Kidney (tissue), 10 donors: ENCODE measurements at regions not wholly inside any gene's neighbourhood (a gene's known extent, or its start where the extent isn't known, plus 50 kb on each side); places are given as distances from the start of the nearest gene placed in this dataset.
"Not testable (repeated sequence)": the region's sequence is repeated elsewhere in the genome, so short reads cannot be mapped to it uniquely, and the experiment has no call there.

Experiments used
- DNase-seq, 5 donors: peaks; one replicate each; pipeline ENCODE4 v3.0.0-alpha.2; 2013 to 2020
- FAIRE-seq: peaks from 2 replicates; lab custom pipeline; 2012; peaks lifted over from hg19 to GRCh38; lab: Jason Lieb, UNC
- H3K27ac ChIP-seq, 2 donors: one replicate each; pipeline ENCODE4 v1.7.0; 2013; ENCODE audit warnings: low read depth in 2 of 2, low read length in 2 of 2, inconsistent platforms in 1 of 2
- H3K27me3 ChIP-seq: one replicate; pipeline ENCODE4 v1.7.1; 2013; ENCODE audit warnings: low read length, inconsistent platforms; ENCODE audit not compliant: control insufficient read depth, insufficient read depth
- H3K36me3 ChIP-seq, 3 donors: one replicate each; pipeline versions ENCODE4 v1.7.0 to v1.7.1; 2013; ENCODE audit warnings: low read length in 3 of 3, control low read depth in 1 of 3, inconsistent platforms in 1 of 3; ENCODE audit not compliant: insufficient read depth in 3 of 3, control insufficient read depth in 2 of 3
- H3K4me1 ChIP-seq, 3 donors: one replicate each; pipeline versions ENCODE4 v1.7.0 to v1.7.1; 2013; ENCODE audit warnings: low read length in 3 of 3, inconsistent platforms in 1 of 3, low read depth in 1 of 3; ENCODE audit not compliant: control insufficient read depth in 2 of 3, insufficient read depth in 2 of 3
- H3K4me3 ChIP-seq, 3 donors: one replicate each; pipeline versions ENCODE4 v1.7.0 to v1.8.1; 2013; ENCODE audit warnings: low read length in 3 of 3, control low read depth in 1 of 3, inconsistent platforms in 1 of 3
- H3K9ac ChIP-seq, 3 donors: one replicate each; pipeline versions ENCODE4 v1.7.0 to v1.7.1; 2013; ENCODE audit warnings: low read length in 3 of 3, control low read depth in 1 of 3, inconsistent platforms in 1 of 3
- H3K9me3 ChIP-seq, 3 donors: one replicate each; pipeline versions ENCODE4 v1.7.0 to v1.7.1; 2013; ENCODE audit warnings: low read length in 3 of 3, control low read depth in 1 of 3, inconsistent platforms in 1 of 3; ENCODE audit not compliant: control insufficient read depth in 2 of 3, insufficient read depth in 1 of 3
- intact Hi-C: fragments of 100-400 bp; cut with DNase I; formaldehyde crosslinking; loops from one replicate; pipeline ENCODE4 v1.11.1; 2022
- donor health status: control.
- donor health status: control.
- donor health status: DM: yes; HTN: yes; CAD: no.
- donor health status: Normal renal cell carcinoma (clear cell type).

- H3K4me1 ChIP-seq, H3K36me3 ChIP-seq, FAIRE-seq, H3K9ac ChIP-seq, H3K27me3 ChIP-seq, H3K27ac ChIP-seq, intact Hi-C loops, H3K4me3 ChIP-seq, DNase-seq, H3K9me3 ChIP-seq: not testable (repeated sequence)
These were observed 94.4 kb downstream of the NBPF8 start for GRCh38 chr1:120509258-120509657.

- FAIRE-seq, H3K27ac ChIP-seq, H3K4me1 ChIP-seq, H3K9ac ChIP-seq, H3K4me3 ChIP-seq, H3K27me3 ChIP-seq, H3K36me3 ChIP-seq, H3K9me3 ChIP-seq, DNase-seq, intact Hi-C loops: not testable (repeated sequence)
These were observed 98.3 kb downstream of the NBPF8 start for GRCh38 chr1:120513099-120513498.

GRCh38 chr1:120513531-120513930 lies 98.7 kb downstream of the NBPF8 start:
- FAIRE-seq, H3K4me3 ChIP-seq, H3K27ac ChIP-seq, H3K27me3 ChIP-seq, H3K9ac ChIP-seq, H3K4me1 ChIP-seq, H3K9me3 ChIP-seq, intact Hi-C loops, H3K36me3 ChIP-seq, DNase-seq: not testable (repeated sequence)

DNA sequence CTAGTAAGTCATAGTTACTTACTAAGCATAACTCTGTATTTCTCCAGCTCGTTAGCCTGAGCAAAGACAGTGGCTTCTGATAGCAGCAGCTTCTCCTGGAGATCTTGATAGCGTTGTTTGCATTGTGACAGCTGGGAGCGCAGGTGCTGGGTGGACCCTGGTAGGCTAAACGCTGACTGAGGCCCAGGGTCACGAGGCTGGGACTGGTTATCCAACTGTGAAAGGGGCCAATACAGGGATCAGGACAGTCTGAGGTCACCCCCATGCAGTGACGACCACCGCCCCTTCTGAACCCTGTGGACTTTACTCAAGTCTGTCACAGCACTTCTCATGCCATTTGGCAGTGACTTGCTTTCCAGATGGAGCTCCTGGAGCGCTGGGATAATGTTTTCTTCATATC lies 104.4 kb downstream of the NBPF8 start:
- H3K9me3 ChIP-seq, H3K27ac ChIP-seq, H3K36me3 ChIP-seq, H3K9ac ChIP-seq, H3K27me3 ChIP-seq, DNase-seq, H3K4me1 ChIP-seq, intact Hi-C loops, H3K4me3 ChIP-seq, FAIRE-seq: not testable (repeated sequence)

DNA sequence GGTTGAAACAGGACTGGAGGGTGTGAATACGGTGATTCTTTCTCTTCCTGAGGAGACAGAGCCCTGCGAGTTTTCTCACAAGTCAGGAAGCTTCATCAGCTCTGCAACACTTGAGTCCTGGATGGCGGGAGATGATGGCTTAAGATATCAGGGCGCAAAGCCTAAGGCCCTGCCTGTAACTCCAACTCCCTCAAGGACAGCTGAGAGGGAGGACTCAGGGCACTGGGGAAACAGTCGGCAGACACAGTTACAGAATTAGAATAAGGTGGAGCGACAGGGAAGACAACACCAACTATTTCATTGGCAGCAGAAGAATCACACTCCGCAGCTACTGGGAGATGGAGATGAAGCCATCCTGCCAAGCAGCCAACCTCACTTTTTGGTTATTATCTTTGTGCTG lies 109.6 kb downstream of the NBPF8 start:
- H3K9me3 ChIP-seq, H3K36me3 ChIP-seq, H3K4me3 ChIP-seq, H3K9ac ChIP-seq, H3K4me1 ChIP-seq, H3K27ac ChIP-seq, DNase-seq, FAIRE-seq, H3K27me3 ChIP-seq, intact Hi-C loops: not testable (repeated sequence)

- DNase-seq: not testable (repeated sequence)
These were observed 110.6 kb downstream of the NBPF8 start for GRCh38 chr1:120525386-120525785.

DNA sequence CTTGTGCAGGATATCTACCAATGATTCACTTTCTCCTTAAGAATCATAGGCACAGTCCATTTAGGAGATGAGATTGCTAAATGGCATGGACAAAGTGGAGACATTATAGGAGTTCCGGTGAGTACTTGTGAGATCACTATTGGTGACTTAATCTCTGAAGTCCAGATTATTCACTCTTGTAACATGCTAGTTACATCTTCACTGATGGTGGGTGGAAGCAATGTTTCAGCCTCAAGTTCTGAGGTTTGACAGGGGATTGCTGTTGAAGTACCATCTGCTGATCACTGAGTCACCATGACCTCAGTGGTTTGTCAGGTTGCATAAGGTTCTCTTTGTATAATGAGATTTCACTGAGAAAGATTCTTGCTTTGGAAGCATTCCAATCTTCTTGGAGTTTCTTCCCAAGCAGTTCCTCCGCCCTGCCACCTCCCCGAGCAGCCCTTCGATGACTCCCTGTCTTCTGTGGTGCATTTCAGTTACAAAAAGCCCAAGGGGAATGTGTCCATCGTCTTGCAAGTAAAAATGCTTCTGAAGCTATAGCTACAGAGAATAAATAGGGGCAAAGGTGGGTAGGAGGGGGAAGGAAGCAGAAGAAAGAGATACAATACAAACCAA lies 114.7 kb downstream of the NBPF8 start:
- H3K27ac ChIP-seq, intact Hi-C loops, DNase-seq, H3K9me3 ChIP-seq, H3K4me3 ChIP-seq, H3K4me1 ChIP-seq, H3K27me3 ChIP-seq, H3K36me3 ChIP-seq, H3K9ac ChIP-seq, FAIRE-seq: not testable (repeated sequence)

More at GRCh38 chr1:120525386-120525785, 110.6 kb downstream of the NBPF8 start:
- H3K27me3 ChIP-seq, intact Hi-C loops, H3K36me3 ChIP-seq, H3K9ac ChIP-seq, H3K27ac ChIP-seq, H3K4me1 ChIP-seq, H3K9me3 ChIP-seq, H3K4me3 ChIP-seq, FAIRE-seq: not testable (repeated sequence)

DNA sequence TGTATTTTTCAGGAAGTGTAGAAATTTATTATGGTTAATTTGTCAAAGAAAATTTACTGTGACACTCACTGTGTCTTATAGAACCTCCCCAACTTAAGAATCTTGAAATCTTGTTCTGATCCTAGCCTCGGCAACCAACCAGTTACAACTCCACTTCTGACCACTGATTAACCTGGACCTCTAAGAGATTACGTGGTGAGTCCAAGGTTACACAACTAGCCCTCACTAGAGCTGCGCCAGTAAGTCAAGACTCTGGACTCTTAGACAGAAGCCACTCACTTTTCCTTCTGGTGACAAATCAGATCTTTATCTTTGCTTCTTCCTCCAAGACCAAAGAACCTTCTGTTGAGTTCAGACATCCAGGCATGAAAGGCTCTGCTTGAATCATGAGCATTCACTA lies 116.6 kb downstream of the NBPF8 start:
- H3K27ac ChIP-seq, H3K9me3 ChIP-seq, FAIRE-seq, H3K4me1 ChIP-seq, intact Hi-C loops, H3K36me3 ChIP-seq, H3K9ac ChIP-seq, H3K4me3 ChIP-seq, H3K27me3 ChIP-seq, DNase-seq: not testable (repeated sequence)
